Calu3 (cell line): ENCODE measurements at regions not wholly inside any gene's neighbourhood (a gene's known extent, or its start where the extent isn't known, plus 50 kb on each side); places are given as distances from the start of the nearest gene placed in this dataset.

ENCODE experiments used
- BruUV-seq: library from RNA; stranded (reverse); fragments of 400-500 nt; replicated peaks from 2 replicates; lab custom pipeline; 2021; lab: Mats Ljungman, UMichigan
- CTCF ChIA-PET: fragments of 300-600 bp; sonication (Branson Sonifier 250); formaldehyde crosslinking; loops from one replicate; lab custom pipeline; 2022; ENCODE audit warnings: antibody characterized with exemption; lab: Charles Lee
- DNase-seq: peaks from one replicate; pipeline ENCODE4 v3.0.0; 2022
- H3K27ac Mint-ChIP-seq: one replicate; pipeline ENCODE4 v1.8.0; 2022; ENCODE audit warnings: mixed read lengths; ENCODE audit not compliant: unreplicated experiment
- H3K27me3 Mint-ChIP-seq: one replicate; pipeline ENCODE4 v1.8.0; 2022; ENCODE audit warnings: mixed read lengths; ENCODE audit not compliant: unreplicated experiment
- H3K36me3 Mint-ChIP-seq: one replicate; pipeline ENCODE4 v1.8.0; 2022; ENCODE audit warnings: mild to moderate bottlenecking, moderate library complexity, mixed read lengths; ENCODE audit not compliant: insufficient read depth, unreplicated experiment
- H3K4me1 Mint-ChIP-seq: one replicate; pipeline ENCODE4 v1.8.0; 2022; ENCODE audit warnings: mild to moderate bottlenecking, low read depth, mixed read lengths; ENCODE audit not compliant: unreplicated experiment
- H3K4me3 Mint-ChIP-seq: one replicate; pipeline ENCODE4 v1.8.0; 2022; ENCODE audit warnings: mild to moderate bottlenecking, low read depth, moderate library complexity, mixed read lengths; ENCODE audit not compliant: unreplicated experiment
- H3K9me3 Mint-ChIP-seq: one replicate; pipeline ENCODE4 v1.8.0; 2022; ENCODE audit warnings: low read depth, mixed read lengths; ENCODE audit not compliant: unreplicated experiment
- CTCF ChIP-seq: fragments of 200-600 bp; IDR thresholded peaks from one replicate; pipeline ENCODE4 v1.8.0; 2022; ENCODE audit warnings: antibody characterized with exemption; ENCODE audit not compliant: unreplicated experiment
- intact Hi-C: fragments of 100-400 bp; cut with micrococcal nuclease; formaldehyde crosslinking; loops from one replicate; pipeline ENCODE4 v1.10.0; 2022; ENCODE audit not compliant: unreplicated experiment

GRCh38 chr2:40629768-40630434 is 178.0 kb upstream of the SLC8A1 start:
- H3K36me3 Mint-ChIP-seq, result no peaks in the 10 kb centered on the region
- no peak overlapping the region for H3K4me3 Mint-ChIP-seq
- TF ChIP-seq CTCF, result no peak
- no peak overlapping the region for H3K27ac Mint-ChIP-seq
- H3K9me3 Mint-ChIP-seq, result no peaks in the 10 kb centered on the region
- no peaks in the 10 kb centered on the region for H3K27me3 Mint-ChIP-seq
- intact Hi-C loops, result no loop called here
- H3K4me1 Mint-ChIP-seq, result no peaks in the 10 kb centered on the region
- no peak for DNase-seq
- BruUV-seq, result no TSS peak
- CTCF ChIA-PET, result interaction anchor here (0.6 kb wide), 1 partner anchor 1827 kb away, joined by 3 read pairs; no protein-coding TSS in a partner anchor

- no peak overlapping the region for H3K4me3 Mint-ChIP-seq
- intact Hi-C loops, result no loop called here
- H3K27me3 Mint-ChIP-seq, result no peaks in the 10 kb centered on the region
- no peak overlapping the region for H3K27ac Mint-ChIP-seq
- CTCF ChIA-PET, result no interaction called here
- no peaks in the 10 kb centered on the region for H3K4me1 Mint-ChIP-seq
- H3K36me3 Mint-ChIP-seq, result no peaks in the 10 kb centered on the region
- no peak for TF ChIP-seq CTCF
- no peak for DNase-seq
- BruUV-seq, result no TSS peak
- H3K9me3 Mint-ChIP-seq, result no peaks in the 10 kb centered on the region
These were observed 187.4 kb upstream of the SLC8A1 start for GRCh38 chr2:40639320-40639719.

GRCh38 chr2:40642237-40642636 is 190.3 kb upstream of the SLC8A1 start:
- CTCF ChIA-PET, result no interaction called here

GRCh38 chr2:40642726-40643125 is 190.8 kb upstream of the SLC8A1 start:
- BruUV-seq, result no TSS peak
- intact Hi-C loops, result no loop called here
- no peak for TF ChIP-seq CTCF
- H3K27ac Mint-ChIP-seq, result no peak overlapping the region
- H3K36me3 Mint-ChIP-seq, result no peaks in the 10 kb centered on the region
- no peaks in the 10 kb centered on the region for H3K27me3 Mint-ChIP-seq
- no peak for DNase-seq
- CTCF ChIA-PET, result no interaction called here
- no peak overlapping the region for H3K4me3 Mint-ChIP-seq
- H3K4me1 Mint-ChIP-seq, result no peaks in the 10 kb centered on the region
- no peaks in the 10 kb centered on the region for H3K9me3 Mint-ChIP-seq

More at GRCh38 chr2:40642237-40642636, 190.3 kb upstream of the SLC8A1 start:
- H3K9me3 Mint-ChIP-seq, result no peaks in the 10 kb centered on the region
- no peaks in the 10 kb centered on the region for H3K27me3 Mint-ChIP-seq
- no peaks in the 10 kb centered on the region for H3K36me3 Mint-ChIP-seq
- no peak overlapping the region for H3K4me3 Mint-ChIP-seq
- no peak overlapping the region for H3K27ac Mint-ChIP-seq
- no peak for TF ChIP-seq CTCF
- no TSS peak for BruUV-seq
- no peaks in the 10 kb centered on the region for H3K4me1 Mint-ChIP-seq
- intact Hi-C loops, result no loop called here
- DNase-seq, result no peak
